GM18502 (cell line): ENCODE measurements at regions not wholly inside any gene's neighbourhood (a gene's known extent, or its start where the extent isn't known, plus 50 kb on each side); places are given as distances from the start of the nearest gene placed in this dataset.
"Not testable (repeated sequence)": the region's sequence is repeated elsewhere in the genome, so short reads cannot be mapped to it uniquely, and the experiment has no call there.

ENCODE experiments used
- ATAC-seq: cut with Tn5 transposase; IDR thresholded peaks from one replicate; pipeline ENCODE4 v1.9.1; 2021; ENCODE audit warnings: mild to moderate bottlenecking; ENCODE audit not compliant: unreplicated experiment, poor library complexity

DNA sequence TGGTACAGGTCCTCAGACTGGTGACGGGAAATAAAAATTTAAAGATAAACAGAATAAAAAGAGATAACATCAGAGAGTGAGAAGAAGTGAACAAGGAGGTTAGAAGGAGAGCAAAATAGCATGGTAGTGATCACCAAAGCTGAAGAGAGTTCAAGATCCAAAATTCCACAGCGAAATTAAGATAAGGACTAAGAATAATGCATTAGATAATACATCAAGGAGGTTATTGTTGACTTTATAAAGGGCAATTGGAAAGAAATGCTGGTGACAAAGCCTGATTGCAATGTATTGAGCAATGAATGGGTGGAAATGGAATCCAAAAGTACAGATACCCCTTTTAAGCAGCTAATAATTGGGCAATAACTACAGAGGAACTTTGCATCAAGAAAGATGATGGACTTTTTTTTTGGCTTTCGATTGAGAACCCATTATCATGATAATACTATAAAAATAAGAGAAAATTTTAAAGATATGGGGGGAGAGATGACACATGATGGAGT is 101.6 kb upstream of the MAP9 start:
- no peak for ATAC-seq

DNA sequence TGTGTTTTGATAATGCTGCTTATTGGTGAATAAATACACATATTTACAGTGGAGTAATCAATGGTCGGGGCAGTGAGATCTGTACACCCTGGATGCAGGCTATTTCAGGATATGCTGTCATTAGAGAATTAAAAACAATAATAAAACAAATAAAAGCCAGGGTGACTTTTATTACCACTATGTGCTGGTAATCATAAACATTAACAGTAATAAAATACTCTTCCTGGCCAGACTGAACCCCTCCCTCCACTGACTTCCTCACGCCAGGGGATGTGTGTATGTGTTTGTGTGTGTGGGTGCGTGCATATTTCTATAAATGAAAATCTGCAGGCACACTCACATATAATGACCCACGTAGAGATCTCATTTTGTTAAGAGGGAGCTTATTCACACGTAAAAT is 98.0 kb upstream of the MAP9 start:
- ATAC-seq, result no peak

DNA sequence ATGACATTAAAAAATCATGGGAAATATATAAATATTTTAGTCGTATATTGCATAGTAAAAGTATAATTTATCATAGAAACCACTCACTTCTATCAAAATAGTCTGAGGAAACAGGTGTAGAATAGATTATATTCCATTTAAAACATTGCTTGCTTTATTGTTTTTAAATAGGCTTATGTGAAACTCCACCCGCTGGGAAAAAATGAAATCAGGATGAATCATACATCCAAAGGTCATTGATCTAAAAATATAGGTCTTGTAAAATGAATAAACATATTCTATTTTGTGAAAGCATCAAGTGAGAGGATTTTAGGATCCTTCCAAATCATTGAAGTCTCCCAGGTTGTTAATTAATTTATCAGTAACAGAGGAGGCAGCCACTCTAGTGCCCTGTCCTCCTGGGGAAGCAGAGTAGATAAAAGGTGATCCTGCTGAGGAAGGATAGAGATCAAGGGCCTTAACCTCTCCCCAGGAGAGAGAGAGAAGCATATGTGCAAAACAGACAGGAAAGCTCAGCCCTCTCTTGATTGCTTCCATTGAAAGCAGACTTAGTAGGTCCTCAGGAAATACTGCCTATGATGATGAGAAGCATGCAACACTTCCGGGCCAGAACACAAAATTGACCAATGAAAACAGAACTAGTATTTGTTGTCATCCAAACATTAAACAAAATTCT is 96.8 kb upstream of the MAP9 start:
- ATAC-seq, result no peak

DNA sequence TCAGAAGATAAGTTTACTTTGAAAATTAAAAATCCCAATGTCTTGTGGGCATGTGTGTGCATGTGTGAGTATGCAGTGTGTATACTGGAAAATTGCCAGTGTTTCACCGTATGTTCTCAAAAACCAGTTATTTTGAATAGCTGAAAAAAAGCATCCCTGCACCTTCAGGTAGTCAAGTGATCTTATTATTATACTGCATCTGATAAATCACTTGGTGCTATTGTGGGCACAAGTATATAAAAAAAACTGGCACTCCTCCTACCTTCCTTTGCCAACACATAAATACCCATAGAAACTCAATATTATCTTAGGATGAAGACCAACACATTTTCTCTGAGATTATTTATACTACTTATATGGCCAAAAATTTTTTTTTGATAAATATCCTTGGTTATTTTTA is 91.5 kb upstream of the MAP9 start:
- ATAC-seq, result no peak

DNA sequence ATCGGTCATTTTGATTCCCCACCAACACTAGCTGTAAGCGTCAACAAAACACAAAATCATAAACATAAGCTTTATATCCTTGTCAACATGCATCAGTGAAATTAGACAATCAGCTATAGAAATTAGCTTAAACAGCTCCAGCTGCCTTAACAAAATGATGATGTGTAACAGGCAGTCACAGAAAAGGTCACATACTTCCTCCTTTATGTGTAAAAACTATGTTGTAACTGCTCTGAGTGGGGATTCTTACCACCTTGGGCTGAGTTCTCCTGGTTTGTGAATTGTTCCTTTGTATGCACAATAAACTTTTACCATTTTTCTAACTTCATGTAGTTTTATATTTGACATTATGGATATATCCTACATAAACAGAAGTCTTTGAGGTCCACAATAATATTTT is 73.9 kb upstream of the MAP9 start:
- no peak for ATAC-seq

DNA sequence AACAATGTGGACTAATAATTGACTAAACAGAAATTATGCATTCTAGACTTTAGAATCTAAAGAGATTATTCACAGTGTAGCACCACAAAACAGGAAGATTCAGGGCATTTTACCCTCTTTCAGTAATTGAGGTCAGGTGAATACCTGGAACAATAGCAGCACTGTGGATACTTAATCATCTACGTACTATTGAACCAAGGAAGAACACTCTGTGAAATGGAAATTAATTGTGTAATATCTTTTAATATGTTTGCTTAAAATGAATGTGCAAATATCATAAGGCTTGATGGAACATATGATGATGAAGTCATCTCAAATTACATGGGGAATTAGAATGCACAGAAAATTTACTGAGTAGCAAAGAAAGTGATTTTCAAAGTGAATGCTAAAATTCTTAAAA is 68.5 kb upstream of the MAP9 start:
- ATAC-seq, result no peak

DNA sequence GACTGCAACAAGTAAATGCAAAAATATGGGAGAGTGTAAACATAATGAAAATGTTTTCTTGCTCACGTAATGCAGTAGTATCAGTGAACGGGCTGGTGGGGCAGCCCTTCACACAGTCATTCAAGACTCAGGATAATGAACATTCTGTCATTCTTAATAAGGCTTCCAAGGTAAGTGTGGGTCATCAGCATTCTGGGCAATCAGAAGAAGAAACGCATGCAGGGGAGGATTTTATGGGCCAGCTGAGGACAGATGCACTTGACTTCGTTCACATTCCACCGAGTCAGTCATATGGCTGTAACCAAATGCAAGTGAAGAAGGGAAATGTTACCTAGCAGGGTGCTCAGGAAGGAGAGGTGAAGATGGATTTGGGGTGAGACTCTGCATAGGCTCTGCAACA is 68.0 kb upstream of the MAP9 start:
- no peak for ATAC-seq

DNA sequence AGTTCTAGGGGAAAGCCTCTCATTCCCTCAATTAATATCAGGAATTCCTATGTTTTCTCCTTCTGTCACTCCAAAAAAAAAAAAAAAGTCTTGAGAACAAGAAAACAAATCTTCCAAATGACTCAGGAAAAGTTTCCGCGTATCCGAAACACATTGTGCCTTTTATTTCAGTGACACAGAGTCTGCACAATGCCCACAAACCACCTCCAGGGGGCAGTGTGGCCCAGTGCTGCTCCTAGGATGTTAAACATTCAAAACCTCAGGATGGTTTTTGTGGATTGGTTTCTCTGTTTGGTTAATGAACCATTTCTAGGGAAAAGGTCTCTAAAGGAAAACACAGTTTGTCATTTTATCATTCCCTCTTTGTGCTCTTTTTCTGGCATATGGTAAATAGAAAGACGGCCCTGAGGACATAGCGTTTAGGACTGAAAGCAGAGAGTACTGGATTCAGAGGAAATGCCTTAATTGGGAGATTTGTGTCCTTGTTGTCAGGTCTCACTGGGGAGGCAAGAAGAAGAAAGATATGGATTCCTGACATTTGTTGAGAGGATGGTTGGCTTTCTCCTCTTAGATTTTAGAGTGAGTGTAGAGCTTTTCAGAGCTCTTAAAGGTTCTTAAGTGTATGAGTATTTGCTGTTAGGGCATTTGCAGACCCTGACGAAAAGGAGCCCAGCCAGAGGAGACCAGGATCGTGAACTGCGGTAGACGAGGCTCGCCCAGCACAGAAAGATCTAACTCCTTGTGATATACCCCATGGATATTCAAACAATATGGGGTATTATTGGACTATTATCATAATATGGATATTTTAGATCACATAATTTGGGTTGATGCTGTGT is 65.7 kb upstream of the MAP9 start:
- peak; percentile 91 for ATAC-seq

DNA sequence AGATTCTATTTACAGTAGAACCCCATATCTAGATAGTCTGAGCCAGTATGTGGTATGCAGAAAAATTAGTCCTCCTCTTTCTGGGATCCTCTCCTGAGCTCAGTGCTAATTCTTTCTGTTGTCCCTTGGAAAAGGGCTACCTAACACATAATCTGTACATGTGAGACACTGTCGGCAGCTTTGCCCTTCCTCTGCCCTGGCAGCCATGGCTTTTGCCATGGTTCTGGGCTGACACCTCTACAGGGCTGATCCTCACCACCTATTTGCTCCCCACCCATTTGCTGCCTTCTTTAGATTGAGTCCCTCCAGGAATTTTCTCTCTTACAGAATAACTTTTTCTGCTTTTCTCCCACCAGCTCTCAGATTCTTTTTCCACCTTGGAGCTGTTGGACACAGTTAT is 64.7 kb upstream of the MAP9 start:
- no peak for ATAC-seq

DNA sequence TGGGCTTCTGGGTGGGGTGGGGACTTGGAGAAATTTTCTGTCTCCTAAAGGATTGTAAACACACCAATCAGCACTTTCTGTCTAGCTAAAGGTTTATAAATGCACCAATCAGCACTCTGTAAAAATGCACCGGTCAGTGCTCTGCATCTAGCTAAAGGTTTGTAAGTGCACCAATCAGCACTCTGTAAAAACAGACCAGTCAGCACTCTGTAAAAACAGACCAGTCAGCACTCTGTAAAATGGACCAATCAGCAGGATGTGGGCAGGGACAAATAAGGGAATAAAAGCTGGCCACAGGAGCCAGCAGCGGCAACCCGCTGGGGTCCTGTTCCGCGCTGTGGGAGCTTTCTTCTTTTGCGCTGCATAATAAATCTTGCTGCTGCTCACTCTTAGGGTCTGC is 63.0 kb upstream of the MAP9 start:
- not testable (repeated sequence) for ATAC-seq

DNA sequence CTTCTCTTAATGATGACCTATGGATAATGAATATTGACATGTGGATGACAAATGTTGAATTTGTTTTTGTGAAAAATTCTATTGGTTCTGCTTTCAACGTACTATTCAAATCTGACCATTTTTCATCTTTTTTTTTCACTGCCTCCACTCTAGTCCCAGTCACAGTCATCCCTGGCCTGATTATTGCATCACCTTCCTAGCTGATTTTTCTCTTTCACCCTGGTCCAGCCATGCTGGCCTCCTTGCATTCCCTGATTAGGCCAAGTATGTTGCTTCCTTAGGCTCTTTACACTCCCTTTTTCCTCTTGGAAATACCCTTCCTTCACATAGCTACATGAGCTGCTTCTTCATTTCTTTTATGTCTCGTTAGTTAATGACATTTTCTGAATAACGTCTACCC is 58.1 kb upstream of the MAP9 start:
- ATAC-seq, result no peak

DNA sequence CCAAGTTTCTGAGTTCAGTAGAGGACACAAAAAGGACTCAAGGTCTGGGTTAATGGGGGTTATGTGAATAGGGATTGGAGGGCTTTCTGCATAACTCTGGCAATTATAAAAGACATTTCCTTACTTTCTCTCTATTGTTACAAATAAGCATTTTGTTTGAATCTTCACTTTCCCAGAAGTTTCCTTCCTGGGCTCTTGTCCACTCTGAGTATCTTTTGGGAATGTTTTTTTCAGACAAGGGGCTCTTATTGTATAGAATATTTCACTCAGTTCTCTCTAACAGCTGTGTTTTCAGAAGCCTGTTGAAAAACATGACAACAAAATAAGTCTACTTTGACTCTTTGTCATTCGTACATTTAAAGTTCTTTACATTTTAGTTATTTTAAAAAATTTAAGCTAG is 57.6 kb upstream of the MAP9 start:
- ATAC-seq, result no peak

DNA sequence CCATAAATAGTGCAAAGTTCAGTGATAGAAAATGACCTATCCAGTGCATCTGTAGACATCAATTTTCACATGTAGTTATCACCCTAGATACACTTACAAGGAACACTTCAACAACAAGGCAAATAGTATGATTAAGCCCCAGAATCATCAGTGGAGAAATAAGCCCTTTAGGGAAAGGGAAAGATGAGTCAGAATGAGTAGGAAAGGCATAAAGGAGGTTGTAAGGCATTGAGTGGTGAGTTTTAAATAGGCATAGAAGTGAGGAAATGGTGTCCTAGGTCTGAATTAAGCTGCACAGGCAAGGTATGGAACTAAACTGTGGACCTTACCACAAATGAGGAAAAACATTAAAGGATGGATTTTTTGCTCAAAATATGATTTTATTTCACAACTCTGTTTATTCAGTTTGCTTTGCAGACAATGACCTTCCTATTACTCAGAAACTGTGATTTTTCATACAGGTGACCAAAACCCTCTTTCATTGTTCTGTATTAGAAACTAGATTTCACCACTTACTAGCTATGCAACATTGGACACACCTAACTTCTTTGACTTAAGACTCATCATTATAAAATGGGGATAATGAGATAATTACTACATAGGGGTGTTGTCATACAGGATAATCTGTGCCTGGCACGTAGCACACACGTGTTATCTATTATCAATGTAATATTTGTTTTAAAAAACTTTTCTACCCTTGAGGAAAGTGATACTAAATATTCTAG is 57.0 kb upstream of the MAP9 start:
- no peak for ATAC-seq

DNA sequence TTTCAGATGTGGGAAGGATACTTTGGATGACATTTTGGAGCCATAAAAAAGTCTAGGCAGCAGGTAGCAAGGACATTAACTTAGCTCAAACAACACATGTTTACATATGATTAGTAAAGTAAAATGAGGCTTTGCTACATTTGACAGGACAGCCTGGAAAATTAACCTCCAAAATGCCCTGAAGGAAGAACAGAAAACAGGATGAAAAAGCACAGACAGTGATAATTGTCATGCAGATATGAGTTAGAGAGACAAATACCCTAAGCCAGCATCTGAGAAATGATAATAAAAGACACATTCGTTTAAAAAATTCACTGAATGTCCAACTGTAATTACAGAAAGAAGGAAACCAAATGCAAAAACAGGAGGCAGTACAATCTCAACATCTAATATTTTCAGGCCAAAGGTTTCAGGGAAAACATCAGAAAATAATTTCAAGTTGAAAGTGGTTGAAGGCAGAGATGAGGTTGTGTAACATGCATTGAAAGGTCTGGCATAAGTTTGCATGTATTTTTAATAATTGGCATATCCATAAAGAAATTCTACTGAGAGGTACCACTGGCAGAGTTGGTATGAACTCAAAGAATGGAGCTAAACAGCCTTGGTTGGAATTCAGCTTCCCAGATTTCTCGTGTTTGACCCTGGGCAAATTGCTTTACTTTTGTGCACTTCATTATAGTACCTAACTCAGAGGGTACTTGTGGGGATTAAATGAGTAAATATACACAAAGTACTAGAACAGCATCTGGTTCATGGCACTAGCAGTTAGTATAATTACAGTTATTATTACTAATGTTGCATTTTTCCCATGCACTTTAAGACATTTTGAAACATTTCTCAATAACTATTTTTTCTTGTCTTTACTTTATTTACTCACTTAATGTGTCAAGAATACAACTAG is 54.4 kb upstream of the MAP9 start:
- ATAC-seq, result no peak

DNA sequence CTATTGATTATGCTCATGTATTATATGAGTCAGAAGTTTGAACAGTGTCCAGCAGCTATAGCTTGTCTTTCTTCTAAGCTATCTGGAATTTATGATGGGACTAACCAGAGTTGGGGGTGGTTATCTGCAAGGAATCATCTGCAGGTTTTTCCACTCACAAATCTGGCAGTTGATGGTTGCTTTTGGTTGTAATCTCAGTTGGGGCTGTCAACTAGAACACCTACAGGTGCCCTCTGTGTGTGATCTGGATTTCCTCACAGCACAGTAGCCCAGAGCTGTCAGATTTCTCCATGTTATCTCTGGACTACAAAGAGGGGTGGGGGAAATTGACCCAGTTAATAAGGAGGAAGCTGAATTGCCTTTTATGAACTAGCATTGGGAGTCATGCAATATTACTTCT is 51.4 kb upstream of the MAP9 start:
- ATAC-seq, result no peak

DNA sequence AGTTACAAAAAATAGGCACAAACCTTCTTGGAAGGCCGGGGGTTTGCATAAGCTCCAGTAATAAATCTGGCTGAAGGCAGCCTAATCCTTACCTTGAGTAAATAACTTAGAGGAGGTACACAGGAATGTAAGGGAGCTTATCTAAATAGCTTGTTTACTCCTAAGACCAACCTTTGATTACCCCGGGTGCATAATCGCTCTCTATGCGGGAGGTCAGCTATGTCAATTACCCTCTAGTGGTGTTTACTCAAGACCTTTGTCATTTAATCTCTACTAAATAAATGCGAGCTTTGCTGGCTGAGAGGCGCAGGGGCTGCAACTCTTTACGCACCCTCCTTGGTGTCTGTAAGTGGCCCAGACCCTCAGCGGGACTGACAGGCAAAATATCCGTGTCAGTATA is 50.2 kb upstream of the MAP9 start:
- no peak for ATAC-seq
